GM19463 (cell line): ENCODE measurements at regions not wholly inside any gene's neighbourhood (a gene's known extent, or its start where the extent isn't known, plus 50 kb on each side); places are given as distances from the start of the nearest gene placed in this dataset.

Experiments
- ATAC-seq: cut with Tn5 transposase; IDR thresholded peaks from one replicate; pipeline ENCODE4 v1.9.1; 2021; ENCODE audit warnings: mild to moderate bottlenecking, moderate library complexity; ENCODE audit not compliant: unreplicated experiment

- no peak for ATAC-seq
Observed at GRCh38 chrX:39609941-39610340, 487.8 kb downstream of the BCOR start.

GRCh38 chrX:39611468-39611867 is 486.3 kb downstream of the BCOR start:
- ATAC-seq: no peak

- ATAC-seq: no peak
Observed at GRCh38 chrX:39613482-39613995, 484.2 kb downstream of the BCOR start.

- ATAC-seq: no peak
Observed at GRCh38 chrX:39613997-39614679, 483.6 kb downstream of the BCOR start.

GRCh38 chrX:39614680-39614998 is 483.1 kb downstream of the BCOR start:
- ATAC-seq: no peak

GRCh38 chrX:39616098-39616729 is 481.5 kb downstream of the BCOR start:
- peak; percentile 37 for ATAC-seq

GRCh38 chrX:39616731-39617130 is 481.0 kb downstream of the BCOR start:
- ATAC-seq: no peak

GRCh38 chrX:39618178-39618577 is 479.6 kb downstream of the BCOR start:
- ATAC-seq: no peak

- ATAC-seq: no peak
Observed at GRCh38 chrX:39619182-39620009, 478.4 kb downstream of the BCOR start.

- no peak for ATAC-seq
Observed at GRCh38 chrX:39624166-39624565, 473.6 kb downstream of the BCOR start.

- no peak for ATAC-seq
Observed at GRCh38 chrX:39625810-39626209, 471.9 kb downstream of the BCOR start.

- no peak for ATAC-seq
Observed at GRCh38 chrX:39626749-39627148, 471.0 kb downstream of the BCOR start.

- ATAC-seq: no peak
Observed at GRCh38 chrX:39627257-39627656, 470.5 kb downstream of the BCOR start.

- ATAC-seq: no peak
Observed at GRCh38 chrX:39629001-39629400, 468.8 kb downstream of the BCOR start.

GRCh38 chrX:39630344-39630743 is 467.4 kb downstream of the BCOR start:
- ATAC-seq: no peak

- no peak for ATAC-seq
Observed at GRCh38 chrX:39631276-39632229, 466.2 kb downstream of the BCOR start.

GRCh38 chrX:39633293-39633692 is 464.5 kb downstream of the BCOR start:
- ATAC-seq: no peak

GRCh38 chrX:39636481-39636880 is 461.3 kb downstream of the BCOR start:
- ATAC-seq: no peak

GRCh38 chrX:39638526-39638925 is 459.2 kb downstream of the BCOR start:
- no peak for ATAC-seq

- ATAC-seq: no peak
Observed at GRCh38 chrX:39639871-39640270, 457.9 kb downstream of the BCOR start.

GRCh38 chrX:39640866-39641265 is 456.9 kb downstream of the BCOR start:
- ATAC-seq: no peak
